Activated CD4-positive, alpha-beta T cell treated with anti-CD3 and anti-CD28 coated beads for 48 hours (primary cell): ENCODE measurements at regions not wholly inside any gene's neighbourhood (a gene's known extent, or its start where the extent isn't known, plus 50 kb on each side); places are given as distances from the start of the nearest gene placed in this dataset.
A peak's percentile ranks its signal among the peaks of the same experiment; 100 is the strongest.

ENCODE experiments used
- DNase-seq: peaks from one replicate; pipeline ENCODE4 v3.0.0-alpha.2; 2020

DNA sequence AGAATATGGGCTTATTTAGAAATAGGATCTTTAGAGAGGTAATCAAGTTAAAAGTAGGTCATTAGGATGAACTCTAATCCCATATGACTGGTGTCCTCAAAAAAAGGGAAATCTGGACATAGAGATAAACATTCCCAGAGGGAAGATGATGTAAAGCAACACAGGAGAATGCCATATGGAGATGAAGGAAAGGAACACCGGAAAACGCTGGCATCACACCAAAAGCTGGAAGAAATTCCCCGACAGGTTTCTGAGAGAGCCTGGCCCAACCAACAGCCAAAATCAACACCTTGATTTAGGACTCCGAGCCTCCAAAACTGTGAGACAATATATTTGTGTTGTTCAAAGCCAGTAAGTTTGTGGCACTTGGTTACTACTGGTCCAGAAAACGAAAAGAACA lies 296.7 kb downstream of the DSEL start:
- no peak for DNase-seq

GRCh38 chr18:67218556-67218955 lies 298.0 kb downstream of the DSEL start:
- no peak for DNase-seq

- DNase-seq = peak; percentile 62
Observed at GRCh38 chr18:67217551-67218166, 298.9 kb downstream of the DSEL start.

GRCh38 chr18:67216846-67217245 lies 299.7 kb downstream of the DSEL start:
- no peak for DNase-seq

- no peak for DNase-seq
Observed at GRCh38 chr18:67215686-67216085, 300.8 kb downstream of the DSEL start.

GRCh38 chr18:67211646-67212045 lies 304.9 kb downstream of the DSEL start:
- DNase-seq = no peak

DNA sequence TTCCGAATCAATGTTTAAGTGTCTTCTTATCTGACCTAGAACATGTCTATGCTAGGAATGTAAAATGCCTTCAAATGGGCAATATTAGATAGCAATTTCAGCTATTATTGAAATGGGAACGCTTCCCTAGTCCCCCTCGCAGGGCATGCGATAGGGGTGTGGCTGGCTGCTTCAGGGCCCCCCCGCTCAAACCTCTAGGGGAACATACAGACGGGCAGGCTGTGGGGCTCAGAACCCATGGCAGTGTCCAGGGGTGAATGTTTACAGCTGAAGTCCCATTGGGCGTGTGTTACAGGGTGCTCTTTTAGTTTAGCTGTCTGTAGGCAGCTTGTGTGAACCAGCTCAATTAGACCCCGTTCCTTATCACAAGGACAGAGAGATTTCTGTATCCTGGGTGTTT lies 315.9 kb downstream of the DSEL start:
- no peak for DNase-seq

GRCh38 chr18:67199993-67200617 lies 316.4 kb downstream of the DSEL start:
- no peak for DNase-seq

DNA sequence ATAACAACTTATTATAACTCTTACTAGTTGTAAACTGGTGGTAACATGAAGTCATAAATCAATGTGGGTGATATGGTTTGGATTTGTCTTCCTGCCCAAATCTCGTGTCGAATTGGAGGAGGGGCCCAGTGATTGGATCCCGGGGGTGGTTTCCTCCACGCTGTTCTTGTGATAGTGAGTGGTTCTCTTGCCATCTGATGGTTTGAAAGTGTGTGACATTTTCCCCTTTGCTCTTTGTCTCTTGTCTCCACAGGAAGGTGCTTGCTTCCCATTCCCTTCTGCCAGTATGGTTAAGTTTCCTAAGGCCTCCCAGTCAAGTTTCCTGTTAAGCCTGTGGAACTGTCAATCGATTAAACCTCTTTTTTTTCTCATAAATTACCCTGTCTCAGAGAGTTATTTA lies 321.6 kb downstream of the DSEL start:
- DNase-seq = no peak

DNA sequence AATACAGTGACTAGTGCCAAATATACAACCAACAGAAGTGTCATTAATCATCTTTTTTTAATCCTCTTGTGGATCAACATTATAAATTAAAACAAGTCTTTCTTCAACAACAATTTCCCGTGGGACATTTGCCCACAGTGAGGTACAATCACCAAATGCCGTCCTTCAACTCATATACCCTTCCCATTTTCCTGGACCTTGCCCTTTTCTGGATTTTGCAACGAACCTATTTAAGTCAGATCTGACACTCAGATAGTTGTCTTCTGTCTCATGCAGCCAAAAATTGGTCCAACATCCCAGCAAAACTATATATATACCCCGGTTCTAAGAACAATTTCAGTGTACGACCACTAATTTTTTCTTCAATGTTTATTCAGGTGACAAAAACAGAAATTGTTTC lies 324.0 kb downstream of the DSEL start:
- DNase-seq = no peak

DNA sequence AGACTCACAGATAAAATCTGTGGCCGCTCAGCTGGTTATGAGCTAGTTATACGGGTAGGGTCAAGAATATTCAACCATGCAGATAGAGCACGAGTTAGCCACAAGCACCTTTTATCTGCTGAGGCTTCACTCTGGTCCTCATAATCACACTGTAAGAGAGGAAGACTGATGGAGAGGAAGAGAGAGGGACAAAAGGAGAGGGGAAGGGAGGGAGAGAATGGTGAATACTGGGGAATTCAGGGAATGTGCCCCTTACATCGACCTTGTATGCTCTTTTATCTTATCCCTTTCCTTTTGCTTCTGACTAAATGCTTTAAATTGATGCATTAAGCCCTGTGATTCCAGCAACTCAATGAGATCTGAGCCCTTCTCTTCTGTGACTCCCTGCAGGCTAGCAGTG lies 333.1 kb downstream of the DSEL start:
- no peak for DNase-seq

- no peak for DNase-seq
Observed at GRCh38 chr18:67179726-67180125, 336.8 kb downstream of the DSEL start.

DNA sequence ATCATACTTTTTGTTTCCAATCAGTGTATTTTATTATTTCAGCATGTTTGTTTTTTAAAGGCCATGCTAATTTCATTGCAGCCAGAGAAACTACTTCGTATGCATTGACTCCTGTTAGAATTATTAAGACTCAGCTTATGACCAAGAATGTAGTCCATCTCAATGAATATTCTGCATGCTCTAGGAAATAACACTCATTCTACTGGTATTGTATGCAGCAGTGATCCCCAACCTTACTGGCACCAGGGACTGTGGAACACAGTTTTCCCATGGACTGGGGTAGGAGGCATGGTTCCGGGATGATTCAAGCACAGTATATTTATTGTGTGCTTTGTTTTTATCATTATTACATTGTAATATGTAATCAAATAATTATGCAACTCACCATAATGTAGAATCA lies 356.9 kb downstream of the DSEL start:
- no peak for DNase-seq

- DNase-seq = no peak
Observed at GRCh38 chr18:67154979-67155378, 361.5 kb downstream of the DSEL start.

- DNase-seq = no peak
Observed at GRCh38 chr18:67151366-67151765, 365.2 kb downstream of the DSEL start.

GRCh38 chr18:67145586-67146292 lies 370.8 kb downstream of the DSEL start:
- no peak for DNase-seq

DNA sequence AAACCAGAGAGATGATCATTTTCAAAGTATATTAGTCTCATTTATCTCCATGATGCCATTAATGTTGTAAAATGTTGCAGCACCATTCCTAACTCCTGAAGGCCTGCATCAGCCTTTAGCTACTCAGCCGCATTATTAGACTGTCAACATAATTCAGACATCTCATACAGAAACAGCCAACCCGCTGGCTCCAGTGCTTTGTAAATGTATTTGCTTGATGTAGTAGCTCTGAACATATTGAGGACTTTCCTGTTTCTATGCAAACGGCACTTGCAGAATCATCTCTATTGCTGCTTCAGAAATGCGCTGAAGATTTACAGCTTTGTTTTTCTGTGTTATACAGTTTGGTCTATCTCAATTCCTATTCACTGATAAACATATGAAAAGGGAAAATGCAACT lies 372.2 kb downstream of the DSEL start:
- no peak for DNase-seq

DNA sequence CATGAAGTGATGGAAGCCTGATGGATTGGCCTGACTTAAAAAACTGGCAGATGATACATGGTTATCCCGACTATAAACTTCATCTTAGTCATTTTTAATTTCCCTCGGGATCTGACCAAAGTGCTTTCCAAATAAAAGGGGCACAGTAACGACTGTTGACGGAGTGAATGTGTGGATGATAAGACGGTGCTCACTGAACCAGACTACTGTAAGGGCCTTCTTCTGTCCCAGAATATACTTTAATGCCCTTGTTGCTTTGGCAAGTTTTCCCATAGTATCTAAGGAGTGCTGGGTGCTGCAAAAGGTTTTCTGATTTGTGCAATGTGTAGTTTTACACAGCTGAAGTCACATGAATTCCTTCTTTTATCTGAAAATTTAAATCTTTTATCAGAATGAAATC lies 373.5 kb downstream of the DSEL start:
- DNase-seq = no peak

DNA sequence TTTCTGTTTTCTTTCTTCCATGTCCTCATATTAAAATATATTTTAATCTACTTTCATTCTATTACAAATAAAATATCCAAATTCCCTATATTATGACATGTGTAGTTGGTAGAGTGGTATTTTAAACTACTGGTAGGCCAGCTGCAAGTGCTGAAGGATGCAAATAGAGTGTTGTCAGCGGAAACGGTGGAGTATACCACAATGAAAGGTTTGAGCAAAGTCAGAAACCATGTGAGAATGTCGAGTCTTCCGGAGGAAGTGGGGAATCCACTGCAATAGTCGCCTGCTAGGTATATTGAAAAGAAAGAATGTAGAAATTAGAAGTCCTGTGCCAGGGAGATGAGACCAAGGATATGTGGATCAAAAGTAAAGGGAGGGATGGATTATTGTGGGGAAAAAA lies 373.9 kb downstream of the DSEL start:
- DNase-seq = no peak

GRCh38 chr18:67140495-67140894 lies 376.0 kb downstream of the DSEL start:
- DNase-seq = no peak

DNA sequence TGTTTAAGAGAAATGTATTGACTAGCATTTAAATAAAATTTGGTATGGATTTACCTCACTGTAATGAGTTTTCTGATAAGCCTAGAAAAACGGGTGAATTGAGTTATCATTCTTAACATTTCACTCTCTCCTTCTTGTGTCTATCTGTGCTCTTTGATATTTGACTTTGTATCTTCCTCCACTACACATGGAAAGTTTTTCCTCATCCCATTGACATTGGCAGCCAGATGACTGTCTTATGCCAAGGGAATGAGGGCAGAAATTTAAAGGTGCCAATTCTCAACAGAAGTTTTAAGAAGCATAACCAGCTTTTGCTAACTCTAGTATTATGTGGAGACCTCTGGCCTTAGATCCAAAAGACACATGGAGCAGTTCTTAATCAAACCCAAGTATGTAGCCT lies 376.6 kb downstream of the DSEL start:
- DNase-seq = no peak

- DNase-seq = no peak
Observed at GRCh38 chr18:67135981-67136380, 380.5 kb downstream of the DSEL start.

GRCh38 chr18:67134911-67135310 lies 381.6 kb downstream of the DSEL start:
- DNase-seq = no peak

DNA sequence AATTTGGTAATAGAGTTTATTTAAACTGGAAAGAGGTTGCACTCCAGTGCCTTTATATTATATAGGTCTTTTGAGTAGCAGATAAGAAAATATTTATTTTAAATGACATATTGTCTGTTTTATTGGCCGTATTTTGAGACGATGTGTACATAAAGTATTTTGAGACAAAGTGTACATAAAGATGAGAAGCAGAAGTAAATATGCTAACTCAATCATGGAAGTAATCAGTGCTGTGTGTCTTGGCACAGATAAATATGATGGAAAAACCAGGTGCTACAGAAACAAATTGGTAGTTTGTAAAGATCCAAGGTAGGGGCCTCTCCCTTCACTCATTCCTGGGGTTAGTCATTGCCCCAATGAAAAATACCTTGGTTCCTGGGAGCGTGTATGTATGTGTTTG lies 382.9 kb downstream of the DSEL start:
- DNase-seq = no peak

DNA sequence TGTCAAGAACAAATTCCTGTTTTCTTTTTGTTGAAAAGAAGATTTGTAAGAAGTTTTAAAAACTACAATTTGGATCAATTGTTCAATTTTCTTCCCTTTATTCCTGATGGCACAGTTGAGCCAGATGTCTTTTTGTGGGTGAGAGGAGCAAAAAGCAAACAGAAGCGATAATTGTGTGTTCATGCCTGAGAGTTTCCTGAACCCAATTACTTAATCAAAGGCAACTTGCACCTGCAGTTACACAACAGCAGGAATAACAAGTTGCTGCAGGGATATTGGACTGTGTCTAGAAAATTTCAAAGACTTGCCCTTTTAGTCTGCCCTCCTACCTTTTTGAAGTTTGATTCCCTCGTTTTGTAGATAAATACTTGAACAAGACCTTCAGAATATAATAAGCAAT lies 383.6 kb downstream of the DSEL start:
- DNase-seq = no peak
